Glomerular endothelial cell (primary cell): ENCODE measurements at regions not wholly inside any gene's neighbourhood (a gene's known extent, or its start where the extent isn't known, plus 50 kb on each side); places are given as distances from the start of the nearest gene placed in this dataset.
"Not testable (repeated sequence)": the region's sequence is repeated elsewhere in the genome, so short reads cannot be mapped to it uniquely, and the experiment has no call there.

ENCODE experiments used
- DNase-seq: peaks from one replicate; pipeline ENCODE4 v3.0.0-alpha.2; 2011; ENCODE audit warnings: low read depth, low spot score; ENCODE audit errors: extremely low read depth

DNA sequence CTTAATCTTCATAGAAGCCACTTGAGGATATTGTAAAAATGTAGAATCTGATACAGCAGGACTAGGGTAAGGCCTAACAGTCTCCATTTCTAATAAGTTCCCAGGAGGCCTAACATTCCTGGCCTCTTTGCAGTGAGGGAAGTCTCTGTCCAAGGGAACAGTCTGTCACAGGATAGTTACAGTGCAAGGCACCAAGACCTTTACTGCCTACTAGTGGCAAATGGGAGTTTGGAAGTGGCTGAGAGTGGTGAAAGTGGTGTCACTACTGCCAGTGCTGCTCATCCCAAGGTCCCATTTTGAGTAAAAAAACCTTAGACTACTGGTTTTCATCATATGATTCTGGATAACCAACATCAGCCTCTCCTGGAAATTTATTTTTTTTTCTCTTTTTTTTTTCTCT lies 619.5 kb upstream of the SEMA3D start:
- DNase-seq = no peak

DNA sequence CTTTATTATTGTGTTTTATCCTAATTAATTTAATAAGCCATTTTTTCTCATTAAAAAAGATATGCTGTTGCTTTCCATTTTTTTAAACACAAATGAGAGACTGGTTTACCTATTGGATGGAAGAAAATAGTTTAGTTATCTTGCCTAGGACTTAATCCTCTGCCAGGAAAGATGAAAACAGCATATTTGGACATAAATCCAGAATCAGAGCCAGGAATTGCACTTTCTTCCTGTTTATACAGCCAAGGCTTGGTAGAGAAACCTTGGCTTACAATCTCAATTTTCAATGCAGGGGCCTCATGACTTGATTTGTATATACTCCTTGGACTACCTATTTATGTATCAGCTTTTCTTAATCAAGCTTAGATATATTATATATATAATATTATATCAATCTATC lies 618.8 kb upstream of the SEMA3D start:
- DNase-seq = no peak

DNA sequence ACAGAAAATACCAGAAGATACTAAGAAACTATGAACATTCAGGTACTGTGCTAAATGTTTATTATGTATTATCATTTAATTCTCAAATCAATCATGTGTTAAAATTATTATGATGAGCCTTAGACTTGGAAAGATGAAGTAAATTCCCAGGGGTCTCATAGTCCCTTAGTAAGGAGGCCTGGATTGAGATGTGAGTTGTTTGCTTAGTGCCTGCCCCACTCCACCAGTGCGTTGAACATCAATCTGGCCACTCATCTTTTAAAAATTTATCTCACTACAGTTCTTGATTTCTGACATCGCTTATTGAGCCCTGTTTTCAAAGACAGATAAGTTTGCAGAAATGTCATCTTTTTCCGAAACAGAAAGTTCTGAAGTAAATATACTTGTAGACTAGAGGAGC lies 618.4 kb upstream of the SEMA3D start:
- DNase-seq = no peak

DNA sequence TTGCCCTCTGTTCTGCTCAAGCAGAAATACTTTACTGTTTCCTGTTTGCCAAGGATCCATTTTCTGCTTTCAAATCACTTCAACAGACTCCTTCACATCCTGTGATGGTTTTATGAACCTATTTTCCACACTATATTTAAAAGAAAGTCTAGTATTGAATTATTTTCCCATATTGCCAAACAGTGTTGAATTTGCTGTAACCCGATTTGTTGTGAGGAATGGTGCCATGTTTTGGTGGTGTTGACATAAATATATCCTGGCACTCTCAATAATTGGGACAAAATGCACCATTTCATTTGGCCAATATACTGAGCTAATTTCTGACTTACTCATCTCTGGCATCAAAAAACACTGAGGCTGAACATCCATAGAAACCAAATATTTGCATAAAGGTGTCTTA lies 615.4 kb upstream of the SEMA3D start:
- DNase-seq = no peak

DNA sequence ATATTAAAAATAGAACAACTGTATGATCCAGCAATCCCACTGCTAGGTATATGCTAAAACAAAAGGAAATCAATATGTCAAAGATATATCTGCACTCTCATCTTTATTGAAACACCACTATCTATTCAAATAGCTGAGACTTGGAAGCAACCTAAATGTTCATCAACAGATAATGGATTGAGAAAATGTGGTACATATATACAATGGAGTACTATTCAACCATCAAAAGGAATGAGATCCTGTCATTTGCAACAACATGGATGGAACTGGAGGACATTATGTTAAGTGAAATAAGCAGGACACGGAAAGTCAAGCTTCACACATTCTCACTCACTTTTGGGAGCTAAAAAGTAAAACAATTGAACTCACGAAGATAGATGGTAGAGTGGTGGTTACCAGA lies 610.1 kb upstream of the SEMA3D start:
- no peak for DNase-seq

DNA sequence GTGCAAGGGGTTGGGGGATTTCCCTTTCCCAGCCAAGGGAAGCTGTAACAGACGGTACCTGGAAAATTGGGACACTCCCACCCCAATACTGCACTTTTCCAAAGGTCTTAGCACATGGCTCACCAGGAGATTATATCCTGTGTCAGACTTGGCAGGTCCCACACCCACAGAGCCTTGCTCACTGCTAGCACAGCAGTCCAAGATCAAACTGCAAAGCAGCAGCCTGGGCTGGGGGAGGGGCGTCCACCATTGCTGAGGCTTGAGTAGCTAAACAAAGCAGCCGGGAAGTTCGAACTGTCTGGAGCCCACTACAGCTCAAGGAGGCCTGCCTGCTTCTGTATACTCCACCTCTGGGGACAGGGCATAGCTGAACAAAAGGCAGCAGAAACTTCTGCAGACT lies 604.2 kb upstream of the SEMA3D start:
- DNase-seq = not testable (repeated sequence)

DNA sequence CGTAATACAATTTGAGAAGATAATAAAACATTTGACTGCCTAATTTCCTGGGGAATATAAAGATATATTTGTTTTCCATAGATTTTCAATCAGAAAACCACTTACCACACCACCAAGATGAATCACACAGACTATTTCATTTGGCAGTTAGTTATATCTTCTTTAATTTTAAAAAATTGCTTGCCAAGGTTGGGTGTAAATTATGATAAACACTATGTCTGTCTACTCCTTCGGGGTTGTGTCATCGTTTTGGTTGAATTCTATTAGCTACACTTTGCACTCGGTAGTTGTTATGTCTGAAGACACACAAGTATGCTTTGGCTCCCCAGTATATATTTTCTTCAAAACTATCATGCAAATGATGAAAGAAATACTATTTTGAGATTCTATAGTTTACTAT lies 594.8 kb upstream of the SEMA3D start:
- no peak for DNase-seq

DNA sequence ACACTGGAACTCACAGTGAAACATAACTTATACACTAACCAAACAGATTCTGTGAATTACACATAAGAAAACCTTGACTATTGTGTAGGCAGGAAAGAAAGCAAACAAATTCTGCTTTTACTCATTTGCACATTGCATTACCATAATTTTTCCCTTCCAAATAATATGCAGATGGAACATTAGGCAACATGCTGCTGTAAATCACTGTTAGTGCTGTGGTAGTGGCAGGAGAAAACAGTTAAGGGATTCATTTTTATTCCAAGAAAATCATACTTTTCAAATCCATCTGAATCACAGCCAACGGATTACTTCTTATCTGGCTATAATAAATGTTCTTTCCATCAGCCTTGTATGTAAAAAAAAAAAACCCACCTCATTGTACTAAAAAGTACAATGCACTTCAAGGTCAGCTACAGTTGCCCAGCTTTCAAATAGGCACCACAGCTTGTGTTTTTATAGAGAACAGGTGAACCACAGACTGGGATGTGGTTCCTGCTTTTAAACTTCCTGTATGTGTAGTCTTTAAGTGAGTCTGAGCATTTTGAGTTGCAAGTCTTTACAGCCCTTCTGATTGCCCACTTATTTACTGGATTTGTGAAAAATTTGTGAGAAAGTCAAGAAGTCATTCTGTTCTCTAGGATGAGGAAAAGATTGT lies 590.0 kb upstream of the SEMA3D start:
- DNase-seq = no peak

DNA sequence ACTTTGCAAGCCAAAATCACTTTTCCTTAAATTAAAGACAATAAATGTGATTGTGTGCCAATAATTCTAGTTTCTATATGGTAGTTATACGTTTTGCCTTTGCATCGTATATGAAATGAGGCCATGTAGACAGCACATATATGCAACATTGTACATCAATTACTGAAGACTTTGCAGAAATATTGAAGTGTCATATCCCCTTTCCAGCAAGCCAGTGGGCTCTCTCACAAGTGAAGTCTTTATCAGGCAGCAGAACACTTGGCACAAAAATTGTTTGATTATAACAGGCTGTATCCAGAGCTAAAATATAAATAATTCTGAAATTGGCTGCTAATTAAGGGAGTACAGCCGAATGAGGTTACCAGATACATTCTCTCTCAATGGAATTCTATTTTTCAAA lies 588.6 kb upstream of the SEMA3D start:
- DNase-seq = no peak

DNA sequence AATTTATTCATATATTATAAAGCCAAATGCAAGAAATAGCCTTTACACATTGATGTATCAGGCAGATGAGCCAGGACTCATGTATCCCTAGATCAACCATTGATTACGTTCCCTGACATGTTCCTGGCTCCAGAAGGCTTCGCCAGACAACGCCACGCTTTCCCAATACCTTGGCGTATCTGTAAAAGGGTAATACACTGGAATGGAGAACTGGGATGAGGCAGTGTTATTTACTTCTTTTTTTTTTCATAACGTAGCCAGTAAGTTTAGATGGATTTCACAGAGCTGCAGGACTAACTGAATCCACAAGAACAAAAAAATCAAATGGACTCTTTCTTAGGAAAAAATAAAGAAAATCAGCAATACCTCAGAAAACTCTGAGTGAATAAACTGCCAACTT lies 588.1 kb upstream of the SEMA3D start:
- no peak for DNase-seq

DNA sequence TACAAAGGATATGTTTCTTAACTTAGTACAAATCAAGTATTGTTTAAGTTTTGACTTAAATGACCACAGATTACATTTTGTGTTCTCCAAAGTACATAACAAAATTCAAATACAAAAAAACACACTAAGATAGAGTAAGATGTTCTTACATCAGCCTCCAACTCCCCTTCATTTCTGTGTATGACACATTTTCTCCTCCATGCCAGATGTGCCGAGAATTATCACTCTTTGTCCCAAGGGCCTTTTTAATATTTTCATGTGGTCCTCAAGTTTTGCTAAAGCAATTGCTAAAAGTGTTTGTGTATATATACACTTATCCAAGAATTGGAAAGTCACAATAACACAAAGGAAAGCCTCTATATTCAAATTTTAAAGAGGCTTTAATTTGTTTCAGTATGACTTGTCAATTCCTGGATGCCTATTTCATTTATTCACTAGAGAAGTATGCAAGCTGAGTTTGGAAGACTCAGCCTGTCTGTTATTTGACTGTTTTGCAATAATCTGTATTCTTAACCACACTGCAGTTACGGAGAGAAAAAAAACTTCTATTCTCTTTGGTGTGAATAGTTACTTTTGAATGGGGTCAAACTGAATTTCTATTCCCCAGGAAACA lies 586.4 kb upstream of the SEMA3D start:
- no peak for DNase-seq

DNA sequence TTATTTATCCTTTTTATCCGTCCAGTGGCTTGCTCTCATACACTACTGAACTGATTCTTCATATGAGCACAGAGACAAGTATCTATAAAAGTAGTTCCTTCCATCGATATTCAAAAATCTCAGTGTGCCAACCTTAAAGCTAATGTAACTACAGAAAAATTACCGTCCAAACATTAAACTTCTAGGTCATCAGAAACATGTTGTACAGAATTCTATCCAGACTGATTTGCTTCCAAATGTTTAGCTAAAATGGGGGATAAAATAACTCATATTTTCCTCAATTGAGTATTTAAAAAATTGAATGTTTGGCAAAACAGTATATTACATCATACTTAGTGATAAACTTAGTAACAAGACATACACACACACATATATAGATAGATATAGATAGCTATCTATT lies 584.7 kb upstream of the SEMA3D start:
- no peak for DNase-seq

DNA sequence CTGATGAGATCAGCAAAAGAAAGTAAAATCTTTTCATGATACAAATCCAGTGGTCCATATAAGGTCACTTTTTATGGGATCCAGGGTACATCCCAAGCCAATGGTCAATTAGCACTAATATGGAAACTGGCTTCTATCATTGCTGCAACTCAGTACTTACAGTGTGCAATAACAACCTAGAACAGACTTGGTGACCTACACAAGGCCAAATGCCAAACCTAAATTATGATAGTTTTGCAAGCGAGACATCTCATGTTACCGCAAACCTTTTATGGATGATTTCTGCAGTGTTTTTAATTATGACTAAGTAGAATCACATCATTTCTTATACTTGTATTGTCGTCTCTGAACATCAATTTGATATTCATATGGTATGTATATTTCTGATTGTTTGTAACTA lies 583.5 kb upstream of the SEMA3D start:
- no peak for DNase-seq

DNA sequence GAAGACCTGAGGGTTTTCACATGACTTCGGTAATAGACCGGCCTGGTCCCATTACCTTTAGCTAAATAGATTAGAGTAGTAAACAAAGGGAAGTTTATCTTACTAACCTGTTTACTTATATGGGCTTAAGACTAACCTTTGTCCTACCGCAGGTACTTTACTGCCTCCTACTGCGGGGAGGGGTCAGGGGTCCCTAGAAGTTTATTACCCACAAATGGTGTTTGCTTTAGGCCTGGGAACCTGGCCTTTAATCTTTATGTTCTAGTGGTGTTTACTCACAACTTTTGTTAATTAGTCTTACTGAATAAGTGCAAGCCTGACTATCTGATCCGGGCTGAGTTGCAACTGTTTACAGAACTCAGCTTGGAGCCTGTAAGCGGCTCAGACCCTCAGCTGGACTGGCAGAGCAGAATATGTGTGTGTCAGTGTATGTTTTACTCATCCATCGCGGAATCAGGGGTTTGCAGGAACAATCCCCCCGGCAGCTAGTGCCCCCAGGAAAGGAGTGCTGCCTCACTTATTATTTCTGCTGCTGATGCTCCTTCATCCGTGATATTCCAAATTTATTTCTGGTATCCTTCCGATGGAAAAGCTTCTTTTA lies 578.9 kb upstream of the SEMA3D start:
- no peak for DNase-seq

DNA sequence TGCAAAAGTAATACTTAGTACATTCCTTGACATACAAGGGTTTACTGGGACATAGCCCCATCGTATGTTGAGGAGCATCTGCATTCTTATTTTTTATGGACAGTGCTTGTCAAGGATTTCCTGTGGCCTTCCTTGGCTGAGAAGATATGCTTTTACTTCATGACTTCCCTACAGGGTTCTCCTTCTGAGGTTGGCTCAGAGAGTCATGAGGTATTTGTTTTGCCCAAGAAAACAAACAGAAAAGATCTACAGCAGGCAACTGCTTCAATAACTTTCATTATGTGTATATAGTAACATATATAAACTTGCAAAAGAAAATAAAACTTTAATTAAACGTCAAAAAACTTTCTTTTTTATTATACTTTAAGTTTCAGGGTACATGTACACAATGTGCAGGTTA lies 577.2 kb upstream of the SEMA3D start:
- DNase-seq = no peak

DNA sequence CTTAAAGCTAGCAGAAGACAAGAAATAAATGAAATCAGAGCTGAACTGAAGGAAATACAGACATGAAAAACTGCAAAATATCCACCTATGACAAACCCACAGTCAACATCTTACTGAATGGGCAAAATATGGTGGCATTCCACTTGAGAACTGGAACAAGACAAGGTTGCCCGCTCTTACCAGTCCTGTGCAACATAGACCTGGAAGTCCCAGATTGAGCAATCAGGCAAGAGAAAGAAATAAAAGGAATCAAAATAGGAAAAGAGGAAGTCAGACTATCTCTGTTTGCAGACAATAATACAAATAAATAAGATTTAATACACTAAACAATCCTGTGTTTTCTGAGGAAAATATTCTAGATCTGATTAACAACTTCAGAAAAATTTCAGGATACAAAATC lies 570.5 kb upstream of the SEMA3D start:
- DNase-seq = no peak

DNA sequence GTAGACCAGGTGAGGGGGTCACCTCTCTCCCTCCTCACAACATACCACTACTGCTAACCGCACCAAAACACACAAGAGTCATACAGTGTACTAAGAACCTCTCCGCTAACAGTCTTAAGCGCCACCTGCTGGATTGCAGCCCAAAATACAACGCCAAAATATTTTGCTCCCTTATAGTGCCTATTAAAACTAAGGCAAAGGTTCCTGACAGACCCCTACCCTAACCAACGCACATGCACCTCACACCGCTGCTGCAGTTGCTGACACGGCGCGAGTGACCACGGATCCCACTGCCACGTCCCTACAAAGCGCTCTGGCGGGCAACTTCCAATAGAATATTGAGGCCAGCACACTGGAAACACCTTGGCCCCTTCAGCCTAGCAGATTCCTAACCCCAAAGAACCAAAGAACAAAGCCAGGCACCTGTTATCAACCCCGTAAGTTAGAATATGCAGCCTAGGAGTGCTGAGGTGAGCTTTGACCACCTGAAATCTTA lies 563.6 kb upstream of the SEMA3D start:
- peak; percentile 14 for DNase-seq

DNA sequence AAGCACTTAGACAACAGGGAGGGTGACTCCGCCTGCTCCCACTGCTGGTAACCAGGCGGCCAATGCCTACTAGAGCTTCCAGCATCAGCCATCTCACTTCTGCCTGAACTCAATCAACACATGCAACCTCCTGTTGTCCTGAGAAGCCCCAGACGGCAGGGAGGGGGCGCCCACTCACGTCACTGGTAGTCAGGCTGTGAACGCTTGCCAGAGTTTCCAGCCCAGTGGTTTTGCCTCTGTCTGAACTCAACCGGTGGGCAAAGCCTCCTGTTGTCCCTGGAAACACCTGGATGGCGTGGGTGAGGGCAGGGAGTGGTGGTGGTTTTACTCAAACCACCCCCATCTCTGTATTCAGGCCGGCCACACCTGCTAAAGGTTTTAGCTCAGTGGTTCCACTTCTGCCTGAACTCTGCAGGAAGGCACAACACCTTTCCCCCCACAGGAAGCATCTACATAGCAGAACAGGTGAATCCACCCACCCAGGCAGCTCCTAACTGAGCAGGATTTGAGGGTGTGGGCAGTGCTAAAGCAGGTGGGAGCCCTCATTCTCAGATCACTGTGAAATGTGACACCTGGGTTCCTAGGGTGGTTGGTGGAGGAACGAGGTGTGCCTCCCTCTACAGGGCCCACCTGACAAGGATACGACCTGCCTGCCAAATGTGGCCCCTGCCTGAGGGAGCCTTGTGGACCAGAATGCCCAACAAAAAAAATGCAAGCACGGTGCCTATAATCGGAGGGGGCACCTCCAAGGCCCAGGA lies 563.0 kb upstream of the SEMA3D start:
- DNase-seq = no peak

DNA sequence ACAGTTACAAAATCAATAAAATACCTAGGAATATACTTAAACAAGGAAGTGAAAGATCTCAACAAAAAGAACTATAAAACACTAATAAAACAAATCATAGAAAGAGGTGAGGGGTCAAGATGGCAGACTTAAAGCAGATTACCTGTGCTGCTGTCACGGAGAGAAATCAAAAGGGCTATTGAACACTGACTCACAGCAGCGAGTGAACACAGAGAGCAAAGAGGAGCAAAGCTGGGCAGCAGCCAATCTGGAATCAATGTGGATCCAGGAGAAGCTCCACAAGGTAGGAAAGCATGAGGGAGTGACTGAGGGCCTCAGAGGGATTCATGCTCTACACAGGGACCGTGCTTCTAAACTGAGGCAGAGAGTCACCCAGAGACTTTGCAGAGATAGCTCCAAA lies 562.0 kb upstream of the SEMA3D start:
- DNase-seq = no peak

DNA sequence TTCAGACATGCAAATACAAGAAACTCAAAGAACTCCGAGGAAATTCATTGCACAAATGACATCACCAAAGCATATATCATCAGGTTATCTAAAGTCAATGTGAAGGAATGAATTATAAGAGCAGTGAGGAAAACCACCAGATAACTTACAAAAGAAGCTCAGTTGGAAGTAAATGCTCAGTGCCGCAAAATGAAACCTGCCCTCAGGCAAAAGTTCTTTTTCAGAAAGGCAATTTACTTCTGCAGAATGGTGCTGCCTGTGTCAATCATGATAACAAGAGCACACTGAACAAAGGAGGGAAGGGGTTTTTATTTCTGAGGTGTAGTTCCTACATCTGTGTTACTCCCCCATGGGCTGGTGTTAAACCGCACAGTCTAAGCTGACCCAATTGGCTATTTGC lies 550.6 kb upstream of the SEMA3D start:
- no peak for DNase-seq

DNA sequence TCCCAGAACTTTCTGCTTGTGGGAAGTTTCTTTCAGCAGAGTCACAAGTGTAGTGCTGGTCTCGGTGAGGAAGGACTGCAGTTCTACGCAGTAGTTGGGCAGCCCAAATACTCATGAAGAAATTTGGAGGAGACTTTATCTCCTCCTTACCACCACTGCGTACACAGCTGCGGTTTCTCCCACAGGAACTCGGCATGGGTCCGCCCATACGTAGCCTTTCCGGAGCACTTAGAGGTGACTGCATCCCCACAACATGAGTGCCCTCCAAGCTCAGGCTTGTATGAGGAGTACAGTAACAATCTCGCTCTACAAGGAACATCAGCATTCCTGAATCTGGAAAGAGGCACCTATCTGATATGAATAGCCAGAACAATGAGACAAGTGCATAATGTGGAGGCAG lies 549.2 kb upstream of the SEMA3D start:
- no peak for DNase-seq

DNA sequence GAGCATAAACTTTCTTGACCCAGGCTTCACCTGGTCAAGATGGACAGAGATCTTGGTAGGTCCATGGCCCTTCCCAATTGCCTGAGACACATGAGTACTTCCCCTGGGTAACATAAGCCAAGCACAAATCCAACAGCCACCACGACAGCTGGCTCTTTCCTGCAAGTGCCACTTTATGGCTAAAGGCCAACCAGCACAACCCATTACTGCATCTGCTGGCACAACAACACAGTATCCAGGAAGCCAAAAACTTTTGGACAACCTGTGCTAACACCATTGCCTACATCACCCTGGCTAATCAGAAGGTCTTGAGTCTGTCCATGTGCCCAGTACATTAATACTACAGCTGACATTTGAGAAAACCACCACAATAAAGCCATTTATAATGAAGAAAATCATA lies 548.0 kb upstream of the SEMA3D start:
- DNase-seq = no peak
